Kidney glomerular epithelial cell (primary cell): ENCODE measurements at regions not wholly inside any gene's neighbourhood (a gene's known extent, or its start where the extent isn't known, plus 50 kb on each side); places are given as distances from the start of the nearest gene placed in this dataset.
A peak's percentile ranks its signal among the peaks of the same experiment; 100 is the strongest.
"Not testable (repeated sequence)": the region's sequence is repeated elsewhere in the genome, so short reads cannot be mapped to it uniquely, and the experiment has no call there.

Source experiments
- DNase-seq: peaks from one replicate; lab custom pipeline; 2025; lab: John Stamatoyannopoulos, UW

GRCh38 chr17:71080937-71081336, 911.6 kb downstream of the KCNJ2 start:
- DNase-seq = no peak

GRCh38 chr17:71081666-71082065, 912.3 kb downstream of the KCNJ2 start:
- DNase-seq = no peak

- DNase-seq = no peak
These were observed 914.9 kb downstream of the KCNJ2 start for GRCh38 chr17:71084219-71084618.

GRCh38 chr17:71084838-71085237, 915.5 kb downstream of the KCNJ2 start:
- no peak for DNase-seq

- no peak for DNase-seq
These were observed 916.1 kb downstream of the KCNJ2 start for GRCh38 chr17:71085238-71086033.

- no peak for DNase-seq
These were observed 920.1 kb downstream of the KCNJ2 start for GRCh38 chr17:71089431-71089830.

GRCh38 chr17:71098071-71098470, 928.7 kb downstream of the KCNJ2 start:
- DNase-seq = no peak

GRCh38 chr17:71099003-71099714, 929.8 kb downstream of the KCNJ2 start:
- DNase-seq = no peak

GRCh38 chr17:71102777-71103176, 933.4 kb downstream of the KCNJ2 start:
- DNase-seq = no peak

GRCh38 chr17:71104225-71104624, 934.9 kb downstream of the KCNJ2 start:
- DNase-seq = no peak

- not testable (repeated sequence) for DNase-seq
These were observed 936.7 kb downstream of the KCNJ2 start for GRCh38 chr17:71106056-71106455.

GRCh38 chr17:71107136-71107535, 937.8 kb downstream of the KCNJ2 start:
- no peak for DNase-seq

- DNase-seq = no peak
These were observed 940.4 kb downstream of the KCNJ2 start for GRCh38 chr17:71109697-71110096.

- DNase-seq = no peak
These were observed 941.0 kb downstream of the KCNJ2 start for GRCh38 chr17:71110326-71110725.

- DNase-seq = no peak
These were observed 942.1 kb downstream of the KCNJ2 start for GRCh38 chr17:71111460-71111859.

- no peak for DNase-seq
These were observed 942.6 kb downstream of the KCNJ2 start for GRCh38 chr17:71111934-71112333.

GRCh38 chr17:71113347-71113746, 944.0 kb downstream of the KCNJ2 start:
- no peak for DNase-seq

GRCh38 chr17:71114911-71115668, 945.8 kb downstream of the KCNJ2 start:
- no peak for DNase-seq

GRCh38 chr17:71115669-71115972, 946.3 kb downstream of the KCNJ2 start:
- DNase-seq = no peak

- peak; percentile 17 for DNase-seq
These were observed 948.1 kb downstream of the KCNJ2 start for GRCh38 chr17:71117466-71117865.

GRCh38 chr17:71118039-71118438, 948.7 kb downstream of the KCNJ2 start:
- DNase-seq = peak; percentile 24

GRCh38 chr17:71127416-71127815, 958.1 kb downstream of the KCNJ2 start:
- no peak for DNase-seq

GRCh38 chr17:71142333-71142732, 973.0 kb downstream of the KCNJ2 start:
- no peak for DNase-seq
